Activated CD8-positive, alpha-beta memory T cell treated with anti-CD3 and anti-CD28 coated beads, Interleukin-2, amount 50 U/mL, for 24 hours (primary cell): ENCODE measurements at regions not wholly inside any gene's neighbourhood (a gene's known extent, or its start where the extent isn't known, plus 50 kb on each side); places are given as distances from the start of the nearest gene placed in this dataset.
"Not testable (repeated sequence)": the region's sequence is repeated elsewhere in the genome, so short reads cannot be mapped to it uniquely, and the experiment has no call there.

Experiments used
- DNase-seq: peaks from one replicate; pipeline ENCODE4 v3.0.0-alpha.2; 2020; ENCODE audit errors: extremely low read depth

DNA sequence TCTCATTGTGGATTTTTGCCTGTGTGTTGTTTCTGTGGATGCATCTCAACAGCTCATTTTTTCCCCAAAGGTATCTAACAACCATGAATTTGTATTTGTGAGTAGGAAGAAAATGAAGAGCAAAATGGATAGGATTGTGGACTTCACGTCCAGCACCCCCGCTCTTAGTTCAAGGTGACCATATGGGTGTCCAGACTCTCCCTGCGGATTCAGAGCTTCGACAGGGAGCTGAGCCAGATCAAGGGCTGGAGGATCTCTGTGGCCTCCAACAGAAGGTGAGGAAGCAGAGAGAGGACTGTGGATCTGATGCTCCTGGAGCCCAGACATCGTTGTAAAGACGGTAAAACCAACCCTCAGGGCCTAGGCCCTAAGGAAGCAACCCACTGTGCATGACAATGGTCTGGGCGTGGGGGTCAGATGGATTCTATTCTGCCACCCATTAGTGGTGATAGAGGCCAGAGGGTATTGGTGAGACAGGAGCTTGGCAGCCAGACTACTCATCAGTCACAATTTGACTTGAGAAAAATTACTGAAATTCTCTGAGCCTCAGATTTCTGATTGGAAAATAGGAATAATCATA, 659.7 kb upstream of the TMEM132C start:
- DNase-seq: no peak

DNA sequence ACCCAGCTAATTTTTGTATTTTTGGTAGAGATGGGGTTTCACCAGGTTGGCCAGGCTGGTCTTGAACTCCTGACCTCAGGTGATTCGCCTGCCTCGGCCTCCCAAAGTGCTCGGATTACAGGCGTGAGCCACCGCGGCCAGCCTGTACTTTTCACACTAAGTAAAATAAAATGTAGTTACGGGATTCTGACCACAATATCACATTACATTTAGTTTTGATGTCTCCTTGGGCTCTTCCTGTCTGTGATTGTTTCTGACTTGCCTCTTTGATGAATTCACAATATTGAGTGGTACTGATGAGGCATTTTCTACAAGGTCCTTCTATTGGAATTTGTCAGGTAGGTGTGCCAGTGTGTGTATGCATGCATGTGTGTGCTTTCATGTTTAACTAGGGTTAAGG, 658.6 kb upstream of the TMEM132C start:
- DNase-seq: not testable (repeated sequence)

DNA sequence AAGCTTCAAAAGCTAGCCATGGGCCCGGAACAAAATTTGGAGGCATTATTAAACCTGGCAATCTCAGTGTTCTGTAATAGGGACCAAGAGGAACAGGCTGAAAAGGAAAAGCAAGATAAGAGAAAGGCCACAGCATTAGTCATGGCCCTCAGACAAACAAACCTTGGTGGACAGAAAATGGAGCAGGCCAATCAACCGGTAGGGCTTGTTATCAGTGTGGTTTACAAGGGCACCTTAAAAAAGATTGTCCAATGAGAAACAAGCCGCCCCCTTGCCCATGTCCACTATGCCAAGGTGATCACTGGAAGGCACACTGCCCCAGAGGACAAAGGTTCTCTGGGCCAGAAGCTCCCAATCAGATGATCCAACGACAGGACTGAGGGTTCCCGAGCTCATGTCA, 653.9 kb upstream of the TMEM132C start:
- no peak for DNase-seq

DNA sequence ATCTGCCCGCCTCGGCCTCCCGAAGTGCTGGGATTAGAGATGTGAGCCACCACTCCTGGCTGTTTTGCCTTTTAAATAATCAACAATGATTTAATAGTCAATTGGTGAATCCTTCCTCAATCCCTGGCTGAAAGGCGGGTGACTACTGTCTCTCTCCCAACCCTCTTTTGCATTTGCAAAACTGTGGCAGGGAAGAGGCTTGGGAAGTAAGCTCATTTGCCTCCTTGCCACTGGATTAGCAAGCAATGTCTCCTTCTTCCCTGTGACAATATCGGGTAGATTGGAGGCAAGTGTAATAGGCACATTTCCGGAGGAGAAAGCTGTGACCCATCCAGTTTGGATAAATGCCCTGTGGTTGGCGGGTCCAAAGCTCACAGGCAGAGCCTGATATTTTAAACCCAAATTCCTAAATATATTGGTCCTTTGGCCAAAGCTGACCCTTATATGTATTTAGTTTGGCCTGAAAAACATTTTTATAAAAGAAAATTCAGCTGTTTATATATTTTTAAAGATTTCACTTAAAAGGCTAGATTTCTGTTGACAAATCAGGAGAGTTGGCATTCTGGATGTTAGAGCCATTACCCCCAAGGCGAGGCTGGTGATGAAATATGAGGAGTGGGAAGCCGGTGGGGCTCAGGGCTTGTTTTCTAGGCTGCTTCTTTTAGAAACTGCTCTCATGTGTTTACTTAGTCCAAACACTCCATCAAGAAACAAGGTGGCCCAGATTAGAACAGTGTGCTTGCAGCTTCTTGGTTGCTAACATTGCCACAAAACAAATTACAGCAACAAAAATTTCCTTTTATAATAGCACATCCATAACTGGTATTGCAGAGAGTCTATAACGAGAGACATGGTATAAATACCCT, 646.9 kb upstream of the TMEM132C start:
- no peak for DNase-seq

DNA sequence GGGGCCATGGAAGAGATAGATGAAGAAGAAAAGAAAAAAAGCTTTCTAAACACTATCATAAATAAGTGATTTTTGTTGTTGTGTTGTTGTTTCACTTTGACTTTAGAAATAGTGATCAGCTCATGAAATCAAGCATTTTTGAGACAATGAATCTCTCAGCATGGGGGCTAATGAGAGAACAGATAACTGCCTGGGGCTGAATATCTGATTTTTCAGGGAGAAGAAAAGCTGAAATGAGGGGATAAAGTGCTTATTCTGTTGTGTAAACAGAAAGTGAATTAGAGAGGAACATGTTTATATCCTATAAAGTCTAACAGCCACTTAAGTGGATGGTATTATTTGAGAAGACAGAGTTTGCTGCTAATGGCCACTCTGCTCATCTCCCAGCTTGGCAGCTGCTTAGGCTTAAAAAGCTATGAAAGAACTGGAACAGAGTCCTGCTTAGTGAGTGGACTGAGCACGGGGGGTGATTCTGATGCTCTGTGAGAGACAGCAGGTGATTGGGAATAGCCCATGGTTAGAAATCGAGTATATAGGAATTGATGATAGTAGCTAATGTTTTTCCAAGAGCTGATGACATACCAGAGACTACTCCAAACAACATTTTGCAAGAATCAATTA, 646.1 kb upstream of the TMEM132C start:
- DNase-seq: no peak

DNA sequence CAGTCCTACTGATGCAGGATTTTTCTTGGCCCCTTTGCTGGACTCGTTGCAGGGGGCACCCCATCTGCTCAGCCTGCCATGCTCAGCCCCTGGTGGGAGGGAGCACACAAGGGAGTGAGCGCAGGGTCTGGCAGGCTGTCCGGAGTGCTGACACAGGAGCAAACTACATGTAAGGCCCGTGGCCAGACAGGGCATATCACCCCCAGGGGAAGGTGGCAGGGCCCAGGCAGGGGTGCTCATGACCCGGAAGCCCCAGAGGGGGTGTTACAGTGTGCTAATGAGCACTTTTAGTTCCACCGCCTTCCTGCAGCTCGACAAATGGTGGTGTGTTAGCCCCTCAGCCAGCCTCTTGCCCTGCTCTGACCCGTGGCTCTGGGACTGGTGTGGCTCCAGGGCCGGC, 645.6 kb upstream of the TMEM132C start:
- DNase-seq: no peak

DNA sequence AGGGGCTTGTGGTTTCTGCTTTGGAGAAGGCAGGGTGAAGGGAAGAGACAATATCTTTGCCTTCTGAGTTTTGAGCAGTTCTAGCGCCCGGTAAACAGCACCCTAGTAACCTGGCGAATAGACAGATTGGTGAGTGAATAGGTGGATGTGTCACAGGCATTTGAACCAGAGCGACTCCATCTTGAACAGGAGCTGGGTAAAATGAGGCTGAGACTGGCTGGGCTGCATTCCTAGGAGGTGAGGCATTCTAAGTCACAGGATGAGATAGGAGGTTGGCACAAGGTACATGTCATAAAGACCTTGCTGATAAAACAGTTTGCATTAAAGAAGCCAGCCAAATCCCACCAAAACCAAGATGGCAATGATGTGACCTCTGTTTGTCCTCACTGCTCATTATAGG, 643.6 kb upstream of the TMEM132C start:
- DNase-seq: no peak

DNA sequence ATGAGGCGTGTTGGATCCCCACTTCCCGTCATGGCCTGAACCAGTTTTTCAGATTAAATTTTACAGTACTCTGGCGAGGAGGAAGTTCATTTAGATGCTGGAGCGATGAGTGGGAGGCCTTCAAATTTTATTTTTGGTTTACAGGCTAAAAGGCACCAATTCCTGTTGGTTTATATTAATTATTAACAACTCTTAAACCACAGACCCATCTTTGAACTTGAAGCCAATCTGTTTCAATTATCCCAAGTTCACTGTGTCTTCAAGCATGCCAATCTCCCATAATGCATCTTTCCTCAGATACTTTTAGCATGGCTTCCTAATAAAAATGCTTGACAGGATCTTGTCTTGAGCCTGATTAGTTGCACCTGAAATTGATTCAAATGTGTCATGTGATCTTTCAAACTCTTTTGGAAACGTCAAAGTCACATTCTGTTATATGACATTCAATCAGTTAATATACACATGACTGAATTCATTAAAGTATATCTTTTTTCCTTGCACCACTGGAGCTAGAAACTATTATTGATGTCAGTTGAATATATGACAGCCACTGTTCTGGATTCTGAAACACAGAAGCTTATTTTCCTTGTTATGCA, 641.7 kb upstream of the TMEM132C start:
- DNase-seq: no peak

DNA sequence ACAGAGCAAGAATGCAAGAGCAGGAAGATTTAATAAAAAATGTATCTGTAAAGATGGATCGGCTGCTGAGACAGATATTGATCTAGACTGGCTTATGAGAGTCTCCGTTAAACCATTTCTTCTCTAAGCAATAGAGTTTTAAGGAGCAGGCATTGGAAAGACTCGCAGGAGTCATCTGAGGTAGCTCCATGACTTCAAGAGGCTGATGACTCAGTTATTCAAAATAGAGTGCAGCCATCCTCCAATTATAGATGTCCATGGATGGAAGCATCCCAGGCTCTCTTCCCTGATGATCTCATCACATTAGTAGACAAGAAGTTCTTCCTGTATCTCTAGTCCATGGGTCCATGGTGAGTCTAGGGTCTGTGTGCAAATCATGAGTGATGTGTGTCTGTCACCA, 638.3 kb upstream of the TMEM132C start:
- DNase-seq: no peak

DNA sequence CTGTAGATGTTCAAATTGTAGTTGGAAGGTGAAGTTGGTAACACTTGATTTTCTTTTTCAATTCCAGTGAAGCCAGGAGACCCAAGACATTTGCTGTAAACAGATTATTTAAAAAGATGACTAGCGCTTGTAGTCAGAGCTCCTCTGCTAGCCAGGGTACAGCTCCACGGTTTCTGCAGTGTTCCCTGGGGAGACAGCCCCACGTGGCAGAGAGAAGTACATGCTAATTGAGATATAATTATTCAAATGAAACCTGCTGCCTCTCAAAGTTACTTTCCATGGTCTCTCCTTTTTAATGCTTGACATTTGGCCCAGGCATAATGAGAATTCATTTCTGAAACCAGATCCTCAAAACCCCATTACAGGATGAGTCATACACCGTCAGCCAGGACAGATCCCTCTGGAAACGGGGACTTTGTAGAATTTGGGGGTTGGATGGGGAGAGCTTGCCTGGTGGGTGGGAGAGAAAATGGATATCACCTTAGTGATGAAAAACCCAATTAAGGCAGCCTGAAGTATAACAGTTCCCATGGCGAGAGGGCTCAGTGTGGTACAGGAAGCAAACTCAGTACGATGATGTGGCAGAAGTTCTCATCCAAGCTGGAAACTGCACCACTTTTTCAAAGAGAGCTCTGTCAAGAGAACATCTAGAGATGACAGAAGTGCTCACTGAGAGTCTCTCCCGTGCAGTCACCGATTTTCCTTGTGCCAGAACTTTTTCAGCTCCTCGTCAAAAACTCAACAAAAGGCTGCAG, 637.7 kb upstream of the TMEM132C start:
- DNase-seq: no peak

DNA sequence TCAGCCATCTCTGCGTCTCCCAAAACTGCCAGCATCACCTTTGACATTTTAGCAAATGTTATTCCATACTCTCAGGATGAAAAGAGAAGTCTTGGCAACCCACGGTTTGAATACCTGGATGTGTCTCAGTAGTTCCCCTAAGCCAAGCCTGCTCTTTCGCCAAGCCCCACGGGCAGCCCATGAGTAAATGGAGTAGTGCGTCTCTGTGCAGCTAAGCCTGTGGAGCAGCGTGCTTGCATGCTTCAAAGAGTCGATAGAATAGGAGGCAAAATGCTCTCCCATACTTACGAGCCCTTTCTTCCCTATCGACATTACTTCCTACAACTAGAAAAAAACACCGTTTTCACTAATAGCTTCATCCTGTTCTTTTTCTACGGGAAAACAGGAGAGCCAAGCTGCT, 634.5 kb upstream of the TMEM132C start:
- DNase-seq: no peak

DNA sequence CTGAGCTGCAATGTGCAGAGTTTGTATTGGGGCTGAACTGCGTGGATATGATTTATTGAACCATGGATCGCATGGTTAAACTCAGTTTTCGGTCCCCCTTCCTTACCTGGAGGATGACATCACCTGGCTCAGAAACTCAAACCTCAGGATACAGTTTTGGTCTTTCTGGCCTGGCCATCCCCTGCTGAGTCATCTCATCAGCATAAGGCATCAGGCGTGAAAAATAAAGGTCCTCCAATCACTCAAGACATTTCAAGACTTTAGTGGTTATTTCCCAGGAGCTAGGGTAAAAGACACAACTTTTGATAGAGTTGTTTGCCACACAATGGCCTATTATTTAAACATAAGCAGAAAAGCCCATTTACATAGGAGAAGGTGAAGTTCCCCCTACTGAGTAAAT, 631.1 kb upstream of the TMEM132C start:
- DNase-seq: no peak

DNA sequence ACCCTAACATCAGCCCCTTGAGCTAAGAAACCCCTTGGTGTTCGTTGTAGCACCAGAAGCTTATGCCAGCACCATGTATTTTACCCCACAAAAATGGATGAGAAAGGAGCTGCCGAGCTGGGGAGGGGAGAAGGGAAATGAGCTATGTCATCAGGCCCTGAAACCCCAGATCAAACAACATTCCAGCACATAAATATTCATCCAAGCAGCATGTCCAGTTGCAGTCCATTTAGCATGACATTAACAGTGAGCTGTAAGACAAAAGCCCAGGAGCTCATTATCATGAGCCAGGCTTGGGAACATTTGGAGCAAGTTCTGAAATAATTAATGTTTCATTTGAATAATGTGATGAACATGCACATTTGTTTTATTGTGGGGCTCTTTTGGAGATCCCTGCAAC, 630.1 kb upstream of the TMEM132C start:
- no peak for DNase-seq

DNA sequence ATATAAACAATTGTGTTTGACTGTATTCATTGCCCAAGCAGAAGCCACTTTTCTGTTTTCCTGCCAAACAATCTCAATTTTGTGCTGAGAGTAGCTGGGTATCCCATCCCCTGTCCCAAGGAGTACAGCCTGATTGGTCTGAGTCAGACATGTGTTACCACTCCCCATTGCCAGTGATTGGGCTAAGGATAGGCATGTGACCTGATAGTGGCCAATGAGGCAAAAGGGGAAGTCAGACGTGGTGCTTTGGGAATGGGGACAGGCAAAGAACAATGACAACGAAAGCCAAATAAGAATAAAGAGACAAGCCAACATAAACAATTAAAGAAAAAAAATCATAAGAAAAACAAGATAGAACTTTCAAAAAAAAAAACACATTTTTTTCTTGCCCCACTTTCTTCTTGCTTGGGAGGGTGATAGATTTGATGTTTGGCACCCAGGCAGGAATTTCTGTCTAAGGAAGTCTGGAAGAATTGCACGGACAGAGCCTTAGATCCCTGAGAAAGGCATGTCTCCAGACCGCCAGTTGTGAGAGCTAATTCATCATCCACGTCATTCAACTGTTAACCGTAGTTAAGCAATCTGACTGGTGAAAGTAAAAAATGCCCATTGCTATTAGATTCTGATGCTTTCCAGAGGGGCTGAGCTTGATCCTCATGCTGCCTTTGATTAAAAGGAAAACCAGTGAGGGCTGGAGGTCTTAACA, 626.6 kb upstream of the TMEM132C start:
- DNase-seq: no peak

DNA sequence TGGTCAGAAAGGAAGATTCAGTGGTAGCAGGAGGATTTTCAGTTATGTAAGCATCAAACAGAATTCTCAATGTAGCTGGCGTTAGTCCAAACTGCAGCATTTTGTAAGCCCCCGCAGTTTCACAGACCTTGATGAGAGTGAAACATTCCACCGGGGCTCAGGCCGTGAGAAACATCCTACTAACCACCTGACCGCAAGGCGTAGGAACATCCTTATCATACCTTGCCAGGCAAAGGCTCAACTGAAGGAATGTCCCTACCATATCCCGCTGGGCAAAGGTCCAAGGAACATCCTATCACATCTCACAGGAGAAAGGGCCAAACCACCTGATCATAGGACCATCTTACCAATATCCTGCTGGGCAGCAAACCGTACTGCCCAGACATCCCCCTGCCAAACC, 624.8 kb upstream of the TMEM132C start:
- no peak for DNase-seq

DNA sequence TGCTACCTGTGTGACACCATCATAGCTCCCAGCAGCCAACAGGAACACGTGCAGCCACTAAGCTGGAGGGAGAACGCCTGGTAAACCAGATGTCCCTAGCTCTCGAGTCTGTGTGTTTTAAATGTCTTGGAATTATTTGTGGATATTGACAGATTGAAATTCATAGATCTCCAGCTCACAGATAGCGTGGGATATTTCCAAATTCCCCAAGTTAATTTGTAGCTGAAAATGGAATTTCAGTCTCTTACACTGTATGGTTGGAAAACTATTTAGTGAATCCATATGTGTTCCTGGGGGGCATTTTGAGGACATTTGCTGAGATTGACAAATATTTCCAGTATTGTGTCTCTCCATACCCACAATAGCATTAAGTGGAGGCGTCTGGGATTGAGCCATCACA, 618.6 kb upstream of the TMEM132C start:
- no peak for DNase-seq

DNA sequence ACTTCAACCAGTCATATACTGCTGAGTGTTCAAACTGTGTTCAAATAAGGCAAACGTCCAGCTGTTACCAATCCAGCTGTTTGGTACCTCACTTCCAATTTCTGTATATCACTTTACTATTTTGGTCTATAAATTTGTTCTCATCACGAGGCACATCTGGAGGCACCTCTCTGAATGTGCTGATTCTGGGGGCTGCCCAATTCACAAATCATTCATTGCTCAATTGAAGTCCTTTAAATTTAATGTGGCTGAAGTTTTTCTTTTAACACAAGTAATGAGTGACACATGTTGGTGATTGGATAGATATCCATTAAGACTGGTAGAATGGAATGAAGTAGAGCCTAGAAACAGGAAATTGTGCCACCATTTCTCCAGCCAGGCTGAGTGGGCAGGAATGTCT, 617.0 kb upstream of the TMEM132C start:
- DNase-seq: no peak

DNA sequence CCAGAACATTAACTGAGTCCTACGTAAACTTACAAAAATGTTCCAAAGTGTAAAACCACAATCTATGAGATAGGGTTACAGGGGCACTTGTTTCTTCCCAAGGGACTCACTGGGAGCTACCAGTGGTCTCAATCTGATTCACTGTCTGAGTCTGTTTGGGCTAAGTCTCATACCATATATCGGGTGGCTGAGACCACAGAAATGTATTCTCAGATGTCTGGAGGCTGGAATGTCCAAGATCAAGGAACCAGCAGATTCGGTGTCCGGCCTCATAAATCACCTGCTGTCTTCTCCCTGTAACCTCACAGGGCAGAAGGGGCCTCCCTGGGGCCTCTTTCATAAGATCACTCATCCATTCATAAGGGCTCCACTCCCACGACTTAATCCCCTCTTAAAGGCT, 616.3 kb upstream of the TMEM132C start:
- no peak for DNase-seq

DNA sequence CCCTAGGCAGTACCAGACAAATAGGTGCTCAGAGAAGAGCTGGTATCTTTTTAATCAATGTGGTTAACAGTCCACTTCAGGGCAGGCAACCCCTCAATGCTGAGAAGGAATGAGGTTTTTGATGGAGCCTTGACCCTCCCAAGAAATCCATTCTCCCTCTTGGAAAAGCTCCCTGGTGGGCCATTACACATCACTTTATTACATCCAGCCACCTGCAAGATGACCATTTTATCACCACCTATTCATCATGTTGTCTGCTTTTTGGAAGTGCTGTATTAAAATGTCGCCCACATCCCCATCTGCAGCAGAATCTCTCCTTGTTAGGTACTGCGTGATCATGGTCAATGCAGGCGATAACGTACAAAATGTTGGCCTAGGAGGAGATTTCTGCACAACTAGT, 614.7 kb upstream of the TMEM132C start:
- no peak for DNase-seq

DNA sequence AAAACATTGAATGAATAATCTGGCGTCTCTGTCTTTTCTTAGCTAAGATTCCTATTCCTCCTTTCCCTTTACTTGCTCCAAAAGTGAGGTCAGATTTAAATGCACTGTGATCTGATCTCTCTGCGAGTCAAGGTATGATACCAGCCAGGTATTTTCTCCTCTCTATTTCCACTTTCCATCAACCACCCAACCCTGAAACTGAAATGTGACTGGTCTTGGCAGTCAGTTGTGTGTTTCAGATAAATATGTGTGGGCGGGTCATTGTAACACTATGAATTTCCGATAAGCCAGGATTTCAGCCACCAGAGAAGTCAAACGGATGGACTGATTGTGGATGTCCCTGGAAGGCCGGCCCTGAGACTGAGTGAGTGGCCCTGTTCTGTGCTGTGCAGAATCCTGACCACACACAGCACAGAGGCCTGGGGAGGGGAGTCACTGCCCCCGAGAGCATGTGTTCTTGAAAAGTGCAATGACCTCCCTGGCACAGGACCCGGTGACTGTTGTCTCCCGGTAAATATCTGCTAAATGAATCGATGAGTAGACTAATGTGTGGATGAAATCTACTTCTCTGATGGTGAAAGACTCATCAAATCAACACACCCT, 612.5 kb upstream of the TMEM132C start:
- no peak for DNase-seq

DNA sequence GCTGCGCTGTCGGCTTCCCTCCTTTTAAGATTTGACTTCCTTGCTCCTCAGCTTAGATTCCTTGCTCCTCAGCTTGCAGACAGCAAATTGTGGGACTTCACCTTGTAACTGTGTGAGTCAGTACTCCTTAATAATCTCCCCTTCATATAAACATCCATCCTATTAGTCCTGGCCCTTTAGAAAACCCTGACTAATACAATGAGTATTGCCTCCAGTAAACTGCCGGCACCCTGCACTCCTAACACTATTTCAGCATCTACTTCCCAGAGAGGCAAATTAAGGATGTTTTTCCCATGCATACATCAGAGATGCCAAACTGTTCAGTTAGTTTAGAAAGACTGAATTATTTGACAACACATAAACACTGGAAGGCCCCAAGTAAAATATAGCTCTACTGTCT, 611.3 kb upstream of the TMEM132C start:
- DNase-seq: no peak
